SK-N-SH (cell line): ENCODE measurements at regions not wholly inside any gene's neighbourhood (a gene's known extent, or its start where the extent isn't known, plus 50 kb on each side); places are given as distances from the start of the nearest gene placed in this dataset.

Experiments used
- CTCF ChIA-PET: fragments of 300-600, 350-600 bp; formaldehyde crosslinking; extraction: SDS; loops from one replicate; lab custom pipeline; 2021; lab: Yijun Ruan, JAX
- POLR2A ChIA-PET: fragments of 350-600 bp; sonication (Branson Sonifier 250); formaldehyde crosslinking; extraction: SDS; loops from one replicate; lab custom pipeline; 2020; ENCODE audit warnings: antibody characterized with exemption, inconsistent platforms; lab: Yijun Ruan, JAX
- DNase-seq: peaks from one replicate; pipeline ENCODE4 v3.0.0; 2012
- H2AFZ ChIP-seq: fragments of 200-600 bp; sonication (generic); 2 replicates; pipeline ENCODE4 v1.8.1; 2016; ENCODE audit warnings: antibody characterized with exemption, mild to moderate bottlenecking, low read depth
- H3F3A ChIP-seq: fragments of 200-600 bp; sonication (generic); replicated peaks from 2 replicates; pipeline ENCODE3; 2016; ENCODE audit warnings: antibody characterized with exemption, mild to moderate bottlenecking; ENCODE audit not compliant: insufficient read depth
- H3K27ac ChIP-seq, 2 experiments: fragments of 200-500 bp in 1 of 2; fragments of 200-600 bp in 1 of 2; sonication (Bioruptor generic) in 1 of 2; sonication (generic), shearing (Covaris generic) in 1 of 2; 2 replicates each; pipeline versions ENCODE4 v1.5.1 to v1.6.1; 2014 to 2016; ENCODE audit warnings: low read depth in 2 of 2, inconsistent platforms in 1 of 2, low read length in 1 of 2, mild to moderate bottlenecking in 1 of 2, mixed read lengths in 1 of 2
- H3K27me3 ChIP-seq: fragments of 200-600 bp; sonication (generic), shearing (Covaris generic); 2 replicates; pipeline ENCODE4 v1.6.1; 2016; ENCODE audit warnings: mixed run types; ENCODE audit not compliant: insufficient read depth
- H3K36me3 ChIP-seq, 2 experiments: fragments of 200-500 bp in 1 of 2; fragments of 200-600 bp in 1 of 2; sonication (Bioruptor generic) in 1 of 2; sonication (generic) in 1 of 2; replicated peaks in 1 of 2; 2 replicates each; pipeline versions ENCODE3 to v1.5.1; 2014 to 2016; ENCODE audit warnings: low read length in 1 of 2, mild to moderate bottlenecking in 1 of 2; ENCODE audit not compliant: insufficient read depth in 2 of 2, control insufficient read depth in 1 of 2
- H3K4me1 ChIP-seq, 2 experiments: fragments of 200-500 bp in 1 of 2; fragments of 200-600 bp in 1 of 2; sonication (Bioruptor generic) in 1 of 2; sonication (generic), shearing (Covaris generic) in 1 of 2; 2 replicates each; pipeline versions ENCODE4 v1.5.1 to v1.6.1; 2014 to 2016; ENCODE audit warnings: low read depth in 1 of 2, low read length in 1 of 2, mixed run types in 1 of 2; ENCODE audit not compliant: insufficient read depth in 2 of 2, control insufficient read depth in 1 of 2
- H3K4me2 ChIP-seq: fragments of 200-600 bp; sonication (generic), shearing (Covaris generic); 2 replicates; pipeline ENCODE4 v1.6.1; 2017; ENCODE audit warnings: mixed run types
- H3K4me3 ChIP-seq, 2 experiments: fragments of 200-500 bp in 1 of 2; fragments of 200-600 bp in 1 of 2; sonication (Bioruptor generic) in 1 of 2; sonication (generic), shearing (Covaris generic) in 1 of 2; 2 replicates each; pipeline versions ENCODE4 v1.5.1 to v1.8.1; 2014 to 2016; ENCODE audit warnings: low read depth in 2 of 2, inconsistent platforms in 1 of 2, low read length in 1 of 2, mild to moderate bottlenecking in 1 of 2, mixed read lengths in 1 of 2, moderate library complexity in 1 of 2
- H3K79me2 ChIP-seq: fragments of 200-600 bp; sonication (generic); 2 replicates; pipeline ENCODE4 v1.8.1; 2017; ENCODE audit warnings: mild to moderate bottlenecking; ENCODE audit not compliant: insufficient read depth
- H3K9ac ChIP-seq: fragments of 200-600 bp; sonication (generic); 2 replicates; pipeline ENCODE4 v1.6.1; 2017; ENCODE audit warnings: mixed run types
- H3K9me2 ChIP-seq: fragments of 200-600 bp; sonication (generic); 2 replicates; pipeline ENCODE4 v1.6.1; 2017; ENCODE audit warnings: mixed run types
- H3K9me3 ChIP-seq: fragments of 200-600 bp; sonication (generic); 2 replicates; pipeline ENCODE4 v1.6.1; 2017; ENCODE audit warnings: mixed run types, mild to moderate bottlenecking, moderate library complexity
- H4K20me1 ChIP-seq: fragments of 200-600 bp; sonication (generic); 2 replicates; pipeline ENCODE4 v1.6.1; 2017; ENCODE audit warnings: mild to moderate bottlenecking, mixed run types; ENCODE audit not compliant: insufficient read depth
- CHD2 ChIP-seq: fragments of 150-350 bp; IDR thresholded peaks from 2 replicates; pipeline ENCODE4 v1.6.1; 2018; ENCODE audit warnings: low read length; ENCODE audit not compliant: partially characterized antibody
- EP300 ChIP-seq, 2 experiments: IDR thresholded peaks; 2 replicates each; pipeline versions ENCODE4 v1.4.0 to v1.6.1; 2012; ENCODE audit warnings: borderline replicate concordance in 1 of 2, low read depth in 1 of 2, low read length in 1 of 2
- FOSL2 ChIP-seq: IDR thresholded peaks from 2 replicates; pipeline ENCODE4 v1.4.0; 2012; ENCODE audit warnings: low read depth, mild to moderate bottlenecking, moderate library complexity, borderline replicate concordance
- FOXJ3 ChIP-seq: sonication (generic); formaldehyde crosslinking; IDR thresholded peaks from 2 replicates; pipeline ENCODE4 v1.5.1; 2020; ENCODE audit warnings: mild to moderate bottlenecking, missing genetic modification reagents
- FOXM1 ChIP-seq: IDR thresholded peaks from 2 replicates; pipeline ENCODE4 v1.4.0; 2012; ENCODE audit warnings: low read depth, mild to moderate bottlenecking
- IRF3 ChIP-seq: fragments of 150-350 bp; IDR thresholded peaks from 2 replicates; pipeline ENCODE4 v1.6.1; 2016; ENCODE audit warnings: mild to moderate bottlenecking, low read depth, low read length
- MEF2A ChIP-seq: IDR thresholded peaks from 2 replicates; pipeline ENCODE4 v1.4.0; 2012; ENCODE audit warnings: low read depth, borderline replicate concordance
- NRF1 ChIP-seq: IDR thresholded peaks from 2 replicates; pipeline ENCODE4 v1.6.1; 2012; ENCODE audit warnings: low read depth, mild to moderate bottlenecking, low read length
- POLR2AphosphoS5 ChIP-seq: IDR thresholded peaks from 2 replicates; pipeline ENCODE4 v1.6.1; 2012; ENCODE audit warnings: low read depth, low read length
- RAD21 ChIP-seq: IDR thresholded peaks from 2 replicates; pipeline ENCODE4 v1.6.1; 2012; ENCODE audit warnings: mild to moderate bottlenecking, low read length
- REST ChIP-seq: IDR thresholded peaks from 2 replicates; pipeline ENCODE4 v1.6.1; 2012; ENCODE audit warnings: mild to moderate bottlenecking, low read depth, low read length, moderate library complexity
- RXRA ChIP-seq: IDR thresholded peaks from 2 replicates; pipeline ENCODE4 v1.4.0; 2012; ENCODE audit warnings: low read depth, mild to moderate bottlenecking, borderline replicate concordance
- SIN3A ChIP-seq: IDR thresholded peaks from 2 replicates; pipeline ENCODE4 v1.6.1; 2012; ENCODE audit warnings: low read depth, mild to moderate bottlenecking, low read length, moderate library complexity, borderline replicate concordance
- WGBS: methylation state at CpG from one replicate; pipeline ENCODE4 v1.1.6; 2017; ENCODE audit warnings: low lambda C conversion rate; 5-methylcytosine and 5-hydroxymethylcytosine counted together
- TF ChIP-seq, protein P1 (sequence below): IDR thresholded peaks from 2 replicates; pipeline ENCODE4 v1.4.0; 2012; ENCODE audit warnings: low read depth, borderline replicate concordance
- TF ChIP-seq, protein P2 (sequence below): fragments of 150-350 bp; IDR thresholded peaks from 2 replicates; pipeline ENCODE4 v1.6.1; 2017; ENCODE audit warnings: antibody characterized with exemption, low read length, low read depth, borderline replicate concordance
- TF ChIP-seq, protein P3 (sequence below): IDR thresholded peaks from 2 replicates; pipeline ENCODE4 v1.4.0; 2012; ENCODE audit warnings: low read depth

DNA sequence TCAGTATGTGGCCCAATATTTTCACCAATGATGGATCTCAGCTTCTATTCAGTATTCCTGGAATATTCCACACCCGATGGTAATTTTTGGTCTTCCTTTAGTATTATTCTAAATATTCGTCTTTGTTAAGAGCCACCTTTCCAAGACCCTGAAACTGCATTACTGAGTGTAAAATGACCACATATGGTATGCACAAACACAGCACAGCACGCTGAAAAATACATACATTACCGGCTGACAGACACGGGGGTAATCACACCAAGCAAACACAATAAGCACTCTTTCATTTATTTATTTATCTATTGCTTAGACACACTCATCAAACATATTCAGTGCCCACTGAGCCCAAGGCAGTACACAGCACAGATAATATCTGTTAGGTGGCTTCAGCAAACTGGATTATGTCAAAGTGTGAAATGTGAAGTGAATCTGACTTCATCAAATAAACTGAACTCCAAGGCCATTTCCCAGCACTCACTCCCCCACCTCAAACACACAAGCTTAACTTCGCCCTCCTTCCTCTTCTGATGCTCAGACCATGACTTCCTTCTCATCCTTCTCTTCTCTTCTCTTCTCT lies 1637.8 kb upstream of the C9orf72 start (continued):
- TF ChIP-seq, protein P1, sequence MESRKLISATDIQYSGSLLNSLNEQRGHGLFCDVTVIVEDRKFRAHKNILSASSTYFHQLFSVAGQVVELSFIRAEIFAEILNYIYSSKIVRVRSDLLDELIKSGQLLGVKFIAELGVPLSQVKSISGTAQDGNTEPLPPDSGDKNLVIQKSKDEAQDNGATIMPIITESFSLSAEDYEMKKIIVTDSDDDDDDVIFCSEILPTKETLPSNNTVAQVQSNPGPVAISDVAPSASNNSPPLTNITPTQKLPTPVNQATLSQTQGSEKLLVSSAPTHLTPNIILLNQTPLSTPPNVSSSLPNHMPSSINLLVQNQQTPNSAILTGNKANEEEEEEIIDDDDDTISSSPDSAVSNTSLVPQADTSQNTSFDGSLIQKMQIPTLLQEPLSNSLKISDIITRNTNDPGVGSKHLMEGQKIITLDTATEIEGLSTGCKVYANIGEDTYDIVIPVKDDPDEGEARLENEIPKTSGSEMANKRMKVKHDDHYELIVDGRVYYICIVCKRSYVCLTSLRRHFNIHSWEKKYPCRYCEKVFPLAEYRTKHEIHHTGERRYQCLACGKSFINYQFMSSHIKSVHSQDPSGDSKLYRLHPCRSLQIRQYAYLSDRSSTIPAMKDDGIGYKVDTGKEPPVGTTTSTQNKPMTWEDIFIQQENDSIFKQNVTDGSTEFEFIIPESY = no peak
- TF ChIP-seq, all 33 proteins: peak for 6

GRCh38 chr9:29211580-29212396 lies 1638.5 kb upstream of the C9orf72 start:
- Histone ChIP-seq H3K9me3 (no peaks in the 10 kb centered on the region), H3K4me3 (peak overlapping the region; percentile 92 to 96), H3K4me2 (peak overlapping the region; percentile 96), H3K27me3 (no peaks in the 10 kb centered on the region), H3K79me2 (peaks cover 96% of the 10 kb centered on the region), H3K27ac (peak overlapping the region; percentile 73 to 90; a peak in 3 of 4 replicates), H3F3A (peaks cover 10% of the 10 kb centered on the region), H2AFZ (peak overlapping the region; percentile 85), H3K9ac (peak overlapping the region; percentile 73), H3K4me1 (peaks cover 12 to 23% of the 10 kb centered on the region in 2 experiments; a peak in 3 of 4 replicates), H3K36me3 (peaks cover 0 to 6% of the 10 kb centered on the region in 2 experiments), H3K9me2 (no peaks in the 10 kb centered on the region), H4K20me1 (peaks cover 41% of the 10 kb centered on the region)
- POLR2A ChIA-PET = interaction anchor here (1.4 kb wide), 1 partner anchor 9 kb away, joined by 3 read pairs; no protein-coding TSS in a partner anchor
- WGBS = 3% methylated on average over 16 of the region's 51 CpGs
- DNase-seq = peak; percentile 89
- CTCF ChIA-PET = interaction anchor here (0.7 to 3.6 kb wide), 15 partner anchors 18 to 1609 kb away, joined by 3 to 24 read pairs (median 4); no protein-coding TSS in a partner anchor
- peak; percentile 32; the same call in 1 of the 2 replicates for TF ChIP-seq SIN3A
- TF ChIP-seq, protein P2, sequence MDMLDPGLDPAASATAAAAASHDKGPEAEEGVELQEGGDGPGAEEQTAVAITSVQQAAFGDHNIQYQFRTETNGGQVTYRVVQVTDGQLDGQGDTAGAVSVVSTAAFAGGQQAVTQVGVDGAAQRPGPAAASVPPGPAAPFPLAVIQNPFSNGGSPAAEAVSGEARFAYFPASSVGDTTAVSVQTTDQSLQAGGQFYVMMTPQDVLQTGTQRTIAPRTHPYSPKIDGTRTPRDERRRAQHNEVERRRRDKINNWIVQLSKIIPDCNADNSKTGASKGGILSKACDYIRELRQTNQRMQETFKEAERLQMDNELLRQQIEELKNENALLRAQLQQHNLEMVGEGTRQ = no peak
- TF ChIP-seq RAD21 = peak; percentile 64
- no peak for TF ChIP-seq POLR2AphosphoS5
- TF ChIP-seq, protein P3, sequence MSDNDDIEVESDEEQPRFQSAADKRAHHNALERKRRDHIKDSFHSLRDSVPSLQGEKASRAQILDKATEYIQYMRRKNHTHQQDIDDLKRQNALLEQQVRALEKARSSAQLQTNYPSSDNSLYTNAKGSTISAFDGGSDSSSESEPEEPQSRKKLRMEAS = peak; percentile 61
- TF ChIP-seq FOXM1 = 0 out of 2 replicates have a peak, but pooled peaks have one; percentile 25
- TF ChIP-seq, protein P1 = no peak
- TF ChIP-seq CHD2 = no peak
- no peak for TF ChIP-seq REST
- TF ChIP-seq FOSL2 = no peak
- no peak for TF ChIP-seq IRF3
- 0 out of 2 replicates have a peak, but pooled peaks have one; percentile 1 for TF ChIP-seq FOXJ3 (CRISPR knock-in tag)
- no peak for TF ChIP-seq NRF1
- TF ChIP-seq RXRA = no peak
- TF ChIP-seq EP300 (IDR thresholded peaks at IDR 0.05; ENCODE audit: borderline replicate concordance in 1 of 2, low read depth in 1 of 2, low read length in 1 of 2) = no peak
- no peak for TF ChIP-seq MEF2A
